ENCODE measurements at regions not wholly inside any gene's neighbourhood (a gene's known extent, or its start where the extent isn't known, plus 50 kb on each side); places are given as distances from the start of the nearest gene placed in this dataset.

- no peaks in the 10 kb centered on the region for H3K9me3 ChIP-seq (replicated peaks; ENCODE audit: control insufficient read depth, insufficient read depth, low read length)
- H3K4me2 ChIP-seq (ENCODE audit: insufficient read depth, low read length), result no peak overlapping the region
- DNase-seq (ENCODE audit: low read depth, low spot score) (no peak), FAIRE-seq (no peak)
- H3K36me3 ChIP-seq (ENCODE audit: control insufficient read depth in 2 of 2, extremely low read depth in 1 of 2, insufficient read depth in 2 of 2, low read length in 2 of 2), result no peaks in the 10 kb centered on the region
- no peak overlapping the region for H3K27ac ChIP-seq (ENCODE audit: insufficient read depth, low read depth, low read length)
- H3K4me1 ChIP-seq (ENCODE audit: control insufficient read depth, extremely low read depth, insufficient read depth, low read length), result no peaks in the 10 kb centered on the region
- H3K9me1 ChIP-seq (replicated peaks; ENCODE audit: control insufficient read depth, extremely low read depth, insufficient read depth, low read length), result no peaks in the 10 kb centered on the region
- no peak overlapping the region for H3K4me3 ChIP-seq (replicated peaks in 1 of 3; ENCODE audit: insufficient read depth in 1 of 3, low read depth in 1 of 3, low read length in 3 of 3)
- intact Hi-C loops (cut with micrococcal nuclease) (no loop called here), dilution Hi-C loops (cut with MboI; ENCODE audit: extremely low pct_ligation_motif_present, low sequenced_read_pairs) (no loop called here)
- CTCF ChIA-PET, result no interaction called here
- H4K20me1 ChIP-seq (replicated peaks; ENCODE audit: control insufficient read depth, extremely low read depth, insufficient read depth, low read length), result no peaks in the 10 kb centered on the region
- H3K9ac ChIP-seq (replicated peaks; ENCODE audit: extremely low read depth, insufficient read depth, low read length), result no peak overlapping the region
- POLR2A ChIA-PET, result no interaction called here
- H2AFZ ChIP-seq (ENCODE audit: low read depth, low read length), result no peak overlapping the region
- BruUV-seq (replicated peaks), result no TSS peak
- no peaks in the 10 kb centered on the region for H3K27me3 ChIP-seq (ENCODE audit: control insufficient read depth in 2 of 2, insufficient read depth in 2 of 2, low read length in 2 of 2)
- H3K79me2 ChIP-seq (ENCODE audit: control insufficient read depth, insufficient read depth, low read length), result no peaks in the 10 kb centered on the region
- TF ChIP-seq EZH2 (IDR thresholded peaks at IDR 0.05; ENCODE audit: borderline replicate concordance, low read depth, low read length, severe bottlenecking) (no peak), POLR2AphosphoS5 (IDR thresholded peaks at IDR 0.05; ENCODE audit: insufficient read depth, low read depth, low read length) (no peak), MAX (IDR thresholded peaks at IDR 0.05; ENCODE audit: insufficient read depth, insufficient read length) (no peak), GATA2 (IDR thresholded peaks at IDR 0.05; ENCODE audit: insufficient read depth, insufficient read length, low read depth, low read length) (no peak), FOS (IDR thresholded peaks at IDR 0.05; ENCODE audit: borderline replicate concordance, insufficient read depth, low read length) (no peak), MYC (IDR thresholded peaks at IDR 0.05; ENCODE audit: low read depth, low read length) (no peak), POLR2A (IDR thresholded peaks at IDR 0.05; ENCODE audit: low read depth, low read length) (no peak), JUN (IDR thresholded peaks at IDR 0.05; ENCODE audit: borderline replicate concordance, insufficient read depth, insufficient read length, low read depth) (no peak)
- TF ChIP-seq, protein P1, sequence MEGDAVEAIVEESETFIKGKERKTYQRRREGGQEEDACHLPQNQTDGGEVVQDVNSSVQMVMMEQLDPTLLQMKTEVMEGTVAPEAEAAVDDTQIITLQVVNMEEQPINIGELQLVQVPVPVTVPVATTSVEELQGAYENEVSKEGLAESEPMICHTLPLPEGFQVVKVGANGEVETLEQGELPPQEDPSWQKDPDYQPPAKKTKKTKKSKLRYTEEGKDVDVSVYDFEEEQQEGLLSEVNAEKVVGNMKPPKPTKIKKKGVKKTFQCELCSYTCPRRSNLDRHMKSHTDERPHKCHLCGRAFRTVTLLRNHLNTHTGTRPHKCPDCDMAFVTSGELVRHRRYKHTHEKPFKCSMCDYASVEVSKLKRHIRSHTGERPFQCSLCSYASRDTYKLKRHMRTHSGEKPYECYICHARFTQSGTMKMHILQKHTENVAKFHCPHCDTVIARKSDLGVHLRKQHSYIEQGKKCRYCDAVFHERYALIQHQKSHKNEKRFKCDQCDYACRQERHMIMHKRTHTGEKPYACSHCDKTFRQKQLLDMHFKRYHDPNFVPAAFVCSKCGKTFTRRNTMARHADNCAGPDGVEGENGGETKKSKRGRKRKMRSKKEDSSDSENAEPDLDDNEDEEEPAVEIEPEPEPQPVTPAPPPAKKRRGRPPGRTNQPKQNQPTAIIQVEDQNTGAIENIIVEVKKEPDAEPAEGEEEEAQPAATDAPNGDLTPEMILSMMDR (IDR thresholded peaks at IDR 0.05; ENCODE audit: extremely low read depth in 1 of 2, insufficient read depth in 1 of 2, low read depth in 1 of 2, low read length in 2 of 2), result no peak
Measured at GRCh38 chr9:75592586-75592985, 297.9 kb upstream of the PCSK5 start.
